HG03442 (cell line): ENCODE measurements at regions not wholly inside any gene's neighbourhood (a gene's known extent, or its start where the extent isn't known, plus 50 kb on each side); places are given as distances from the start of the nearest gene placed in this dataset.
A peak's percentile ranks its signal among the peaks of the same experiment; 100 is the strongest.
"Not testable (repeated sequence)": the region's sequence is repeated elsewhere in the genome, so short reads cannot be mapped to it uniquely, and the experiment has no call there.

Source experiments
- ATAC-seq: cut with Tn5 transposase; IDR thresholded peaks from one replicate; pipeline ENCODE4 v1.9.1; 2021; ENCODE audit warnings: mild to moderate bottlenecking, moderate library complexity; ENCODE audit not compliant: unreplicated experiment

DNA sequence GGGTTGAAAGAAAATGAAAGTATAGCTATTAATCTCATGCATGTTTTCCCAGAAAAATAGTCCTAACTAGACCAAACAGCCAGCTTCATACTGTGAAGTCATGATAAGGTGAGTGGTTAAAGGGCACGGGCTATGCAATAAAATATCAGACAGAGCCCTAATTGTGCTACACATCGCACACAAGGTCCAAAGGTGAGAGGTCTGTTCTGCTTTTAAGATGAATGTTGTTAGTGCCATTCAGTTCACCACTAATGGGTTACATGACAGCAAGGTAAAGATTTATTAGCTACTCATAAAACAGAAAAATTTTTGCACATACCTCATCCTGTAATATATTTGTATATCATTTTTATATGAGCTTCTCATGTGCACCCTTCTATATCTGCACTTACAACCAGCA, 105.0 kb upstream of the STK17B start:
- no peak for ATAC-seq

- no peak for ATAC-seq
Observed at GRCh38 chr2:196277002-196277401, 105.6 kb upstream of the STK17B start.

GRCh38 chr2:196278491-196278911, 107.1 kb upstream of the STK17B start:
- ATAC-seq = no peak

DNA sequence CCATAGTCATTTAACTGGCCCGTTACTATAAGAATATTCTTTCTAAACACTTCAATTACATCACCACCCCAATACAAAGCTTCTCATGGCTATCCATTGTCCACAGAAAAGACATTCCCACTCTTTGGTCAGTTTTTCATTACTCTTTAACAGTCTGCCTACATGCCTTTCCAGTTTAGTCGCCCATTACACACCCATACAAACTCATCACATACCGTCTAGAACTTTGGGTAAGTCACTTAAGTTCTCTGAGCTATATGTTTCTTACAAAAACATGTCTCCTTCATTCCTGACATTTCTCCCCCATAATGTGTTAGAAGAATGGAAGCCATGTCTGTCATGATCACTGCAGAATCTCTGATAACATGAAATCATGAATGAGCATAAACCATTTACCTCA, 108.2 kb upstream of the STK17B start:
- ATAC-seq = no peak

DNA sequence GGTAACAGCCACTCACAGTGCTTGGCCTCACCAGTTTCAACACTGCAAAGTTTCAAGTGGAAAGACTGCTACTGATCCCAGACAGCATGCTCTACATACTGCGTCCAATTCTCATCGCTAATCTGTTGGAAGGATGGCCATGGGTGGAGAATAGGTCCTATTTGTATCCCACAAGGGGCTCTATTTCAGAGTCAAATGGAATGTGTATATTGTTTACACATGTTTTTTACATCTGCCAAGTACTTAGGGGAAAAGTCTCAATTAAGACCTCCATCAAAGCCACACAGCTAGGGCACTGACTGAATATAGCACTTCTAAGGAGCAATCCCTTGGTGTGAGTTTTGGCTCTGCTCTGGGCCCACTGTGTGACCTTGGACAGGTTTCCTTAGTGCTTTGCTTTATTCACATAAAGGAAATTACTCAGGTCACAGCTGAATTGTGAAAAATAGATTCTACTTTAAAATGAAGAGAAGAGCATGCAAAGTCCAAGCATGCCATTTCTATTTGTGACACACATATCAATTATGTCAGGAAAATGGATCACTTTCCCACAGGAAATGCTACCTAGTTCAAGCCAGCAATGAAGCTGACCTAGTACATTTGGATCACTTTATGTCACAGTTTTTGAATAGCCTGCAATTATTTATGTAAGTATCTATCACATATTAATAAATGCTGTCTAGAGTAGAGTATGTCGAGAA, 112.9 kb upstream of the STK17B start:
- ATAC-seq = no peak

GRCh38 chr2:196284866-196285557, 113.6 kb upstream of the STK17B start:
- ATAC-seq = no peak

- ATAC-seq = peak; percentile 44
Observed at GRCh38 chr2:196286821-196287220, 115.4 kb upstream of the STK17B start.

GRCh38 chr2:196287523-196287922, 116.1 kb upstream of the STK17B start:
- no peak for ATAC-seq

- ATAC-seq = no peak
Observed at GRCh38 chr2:196288006-196288538, 116.7 kb upstream of the STK17B start.

- ATAC-seq = peak; percentile 55
Observed at GRCh38 chr2:196289000-196289399, 117.6 kb upstream of the STK17B start.

GRCh38 chr2:196290136-196290535, 118.8 kb upstream of the STK17B start:
- no peak for ATAC-seq

DNA sequence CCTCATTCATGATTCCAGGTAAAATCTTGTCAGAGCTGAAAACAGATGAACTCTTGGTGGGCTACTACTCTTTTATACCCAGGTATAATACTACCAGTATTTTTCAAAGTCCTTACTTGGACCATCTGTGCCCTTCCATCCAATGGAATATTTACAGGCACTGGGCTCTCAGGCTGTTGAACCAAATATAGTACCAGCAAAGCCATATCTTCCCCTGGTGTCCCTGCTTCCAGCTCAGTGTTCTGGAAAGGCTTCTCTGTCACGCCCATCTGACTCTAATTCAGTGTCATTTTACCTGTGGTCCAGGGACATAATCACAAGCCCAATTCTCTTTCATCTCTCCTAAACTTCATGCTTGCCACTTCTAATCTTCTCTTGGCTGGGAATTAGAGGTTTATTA, 119.2 kb upstream of the STK17B start:
- ATAC-seq = no peak

DNA sequence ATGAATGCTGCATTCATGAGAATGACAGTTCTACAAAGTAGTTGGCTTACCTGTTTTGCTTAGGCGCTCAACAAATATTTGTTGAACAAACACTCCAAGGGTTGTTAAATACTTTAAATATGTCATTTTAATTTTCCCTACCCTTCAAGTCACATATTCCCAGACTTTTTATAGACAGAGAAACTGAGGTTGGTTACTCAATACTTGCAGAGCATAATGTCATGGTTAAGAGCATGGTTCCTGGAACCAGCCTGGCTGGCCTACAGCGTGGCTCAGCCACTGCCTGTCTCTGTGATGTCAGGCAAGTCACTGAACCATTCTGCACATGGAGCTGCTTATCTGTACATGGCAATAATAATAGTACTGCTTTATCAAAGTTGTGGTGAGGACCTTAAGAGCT, 120.0 kb upstream of the STK17B start:
- no peak for ATAC-seq

- no peak for ATAC-seq
Observed at GRCh38 chr2:196291873-196292800, 120.8 kb upstream of the STK17B start.

DNA sequence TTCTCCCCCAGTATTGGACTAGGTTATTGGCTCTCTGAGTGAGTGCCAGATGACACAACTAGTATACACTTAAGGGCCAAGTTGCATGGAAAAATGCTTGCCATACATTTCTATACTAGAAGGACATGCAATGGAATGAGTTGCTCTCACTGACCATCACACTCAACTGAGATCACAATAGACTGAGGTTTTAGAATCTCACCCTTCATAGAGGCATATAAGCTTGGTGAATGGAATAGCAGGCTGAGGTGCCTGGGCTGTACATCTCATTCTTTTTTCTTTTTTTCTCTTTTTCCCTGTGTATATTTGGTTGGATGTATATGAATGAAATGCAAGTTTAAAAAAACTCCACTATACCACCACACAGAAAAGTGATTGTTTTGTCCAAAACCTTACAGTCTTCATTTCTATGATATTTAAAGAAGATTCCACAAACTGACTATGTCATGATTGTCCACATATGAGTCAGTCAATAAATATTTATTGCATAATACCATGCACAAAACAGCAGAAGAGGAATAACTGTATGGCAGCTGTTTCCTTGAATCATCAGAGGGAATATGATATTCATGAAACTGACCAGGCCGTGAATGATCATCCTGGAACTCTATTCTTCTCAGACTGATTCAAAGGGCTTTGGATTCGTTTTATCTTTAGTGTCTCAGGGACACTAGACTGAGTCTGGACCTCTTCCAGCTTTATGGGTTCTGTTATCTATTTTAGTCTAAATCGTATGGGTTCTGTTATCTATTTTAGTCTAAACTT, 122.6 kb upstream of the STK17B start:
- no peak for ATAC-seq

DNA sequence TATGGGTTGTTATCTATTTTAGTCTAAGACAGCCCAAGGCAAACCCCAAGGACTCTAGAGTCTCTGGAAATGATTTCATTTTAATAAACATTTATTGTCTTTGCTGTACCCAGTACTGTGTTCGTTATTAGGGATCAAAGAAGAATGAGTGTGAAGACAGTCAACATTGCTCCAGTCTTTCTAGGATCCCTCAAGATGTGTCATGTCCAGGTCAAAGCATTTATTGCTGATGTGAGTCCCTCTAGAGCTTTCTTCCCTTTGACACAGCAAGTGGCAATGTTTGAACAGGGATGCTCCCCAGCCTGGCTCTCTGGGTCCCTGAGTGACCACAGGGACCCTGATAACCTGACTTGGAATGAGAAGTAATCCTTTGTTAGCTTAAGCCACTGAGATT, 123.1 kb upstream of the STK17B start:
- ATAC-seq = no peak

DNA sequence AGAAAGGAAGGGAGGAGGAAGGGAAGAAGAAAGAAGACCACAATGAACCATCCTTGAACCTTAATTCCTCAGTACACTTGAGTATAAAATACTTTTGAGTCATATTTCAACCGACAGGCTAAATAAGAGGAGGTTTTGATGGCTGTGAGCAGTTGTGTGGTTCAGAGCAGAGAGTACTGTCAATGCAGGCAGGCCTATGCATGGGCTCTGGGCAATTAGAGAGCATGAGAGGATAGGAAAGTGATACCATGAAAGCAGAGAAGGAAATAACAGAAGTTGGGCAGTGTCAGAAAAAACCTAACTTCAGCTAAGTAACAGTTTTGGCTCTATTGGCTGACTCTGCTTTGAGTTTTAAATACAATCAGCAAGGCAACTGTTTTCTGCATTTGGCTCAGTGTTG, 123.6 kb upstream of the STK17B start:
- no peak for ATAC-seq

DNA sequence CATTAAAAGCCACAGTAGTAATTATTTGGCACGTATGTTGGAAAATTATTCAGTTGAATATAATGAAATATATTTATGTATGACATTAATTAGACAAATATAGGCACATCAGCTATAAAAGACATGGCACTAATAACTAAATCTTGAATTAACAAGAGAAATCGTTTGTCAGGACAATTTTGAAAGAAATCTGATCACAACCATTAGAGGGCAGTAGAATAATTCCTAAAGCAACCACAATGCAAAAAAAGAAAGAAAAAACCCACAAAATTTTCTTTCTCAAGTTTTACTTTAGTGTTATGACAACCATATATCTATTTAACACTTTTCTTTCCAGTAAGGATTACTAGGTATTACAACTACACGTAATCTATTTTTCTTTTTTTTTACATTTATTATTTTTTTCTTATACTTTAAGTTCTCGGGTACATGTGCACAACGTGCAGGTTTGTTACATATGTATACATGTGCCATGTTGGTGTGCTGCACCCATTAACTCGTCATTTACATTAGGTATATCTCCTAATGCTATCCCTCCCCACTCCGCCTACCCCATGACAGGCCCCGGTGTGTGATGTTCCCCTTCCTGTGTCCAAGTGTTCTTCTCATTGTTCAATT, 126.8 kb upstream of the STK17B start:
- ATAC-seq = not testable (repeated sequence)

DNA sequence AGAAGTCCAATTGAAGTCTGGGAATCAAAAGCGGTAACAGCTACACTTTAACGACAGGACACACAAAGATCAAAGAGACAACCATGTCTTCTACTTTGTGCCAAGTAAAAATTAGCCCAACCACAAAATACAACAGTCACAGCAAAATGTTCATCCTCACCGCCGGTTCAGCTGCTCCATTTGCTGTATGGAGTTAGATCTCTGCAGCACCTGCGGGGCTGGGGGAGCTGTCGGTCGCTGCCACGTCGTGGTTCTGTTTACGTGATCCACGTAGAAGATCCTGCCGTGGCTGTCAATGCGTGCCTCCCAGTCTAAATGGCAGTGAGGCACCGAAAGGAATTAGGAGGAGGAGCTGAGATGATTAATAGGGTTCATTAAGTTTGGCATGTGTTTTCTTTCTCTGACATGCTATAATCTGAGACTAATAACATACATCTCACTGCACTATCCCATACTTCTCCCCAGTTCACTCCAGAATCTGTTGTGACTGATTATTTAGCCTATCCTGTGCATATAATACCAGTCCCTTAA, 136.5 kb upstream of the STK17B start:
- ATAC-seq = no peak

- no peak for ATAC-seq
Observed at GRCh38 chr2:196309691-196310090, 138.3 kb upstream of the STK17B start.
